DMS114 treated with DMSO at 0.1 percent for 48 hours (cell line): ENCODE measurements at regions not wholly inside any gene's neighbourhood (a gene's known extent, or its start where the extent isn't known, plus 50 kb on each side); places are given as distances from the start of the nearest gene placed in this dataset.

ENCODE experiments used
- DNase-seq: peaks from one replicate; lab custom pipeline; 2025; ENCODE audit not compliant: unreplicated experiment; lab: John Stamatoyannopoulos, UW

GRCh38 chr13:85249151-85249550 is 550.1 kb downstream of the SLITRK6 start:
- no peak for DNase-seq

- DNase-seq, result no peak
These were observed 551.4 kb downstream of the SLITRK6 start for GRCh38 chr13:85247780-85248179.

GRCh38 chr13:85243831-85244230 is 555.4 kb downstream of the SLITRK6 start:
- DNase-seq, result no peak

- no peak for DNase-seq
These were observed 558.2 kb downstream of the SLITRK6 start for GRCh38 chr13:85241060-85241459.

GRCh38 chr13:85236413-85236812 is 562.8 kb downstream of the SLITRK6 start:
- no peak for DNase-seq

- peak; percentile 87 for DNase-seq
These were observed 568.5 kb downstream of the SLITRK6 start for GRCh38 chr13:85230691-85231093.

- no peak for DNase-seq
These were observed 570.5 kb downstream of the SLITRK6 start for GRCh38 chr13:85228692-85229091.

GRCh38 chr13:85223883-85224656 is 575.1 kb downstream of the SLITRK6 start:
- no peak for DNase-seq

GRCh38 chr13:85216576-85216975 is 582.6 kb downstream of the SLITRK6 start:
- DNase-seq, result no peak

GRCh38 chr13:85212692-85213091 is 586.5 kb downstream of the SLITRK6 start:
- no peak for DNase-seq

GRCh38 chr13:85204668-85205344 is 594.4 kb downstream of the SLITRK6 start:
- DNase-seq, result no peak

GRCh38 chr13:85197431-85197830 is 601.8 kb downstream of the SLITRK6 start:
- DNase-seq, result no peak

GRCh38 chr13:85194482-85194881 is 604.7 kb downstream of the SLITRK6 start:
- no peak for DNase-seq

GRCh38 chr13:85191996-85192718 is 607.1 kb downstream of the SLITRK6 start:
- DNase-seq, result no peak

GRCh38 chr13:85186356-85187045 is 612.7 kb downstream of the SLITRK6 start:
- no peak for DNase-seq

- no peak for DNase-seq
These were observed 624.9 kb downstream of the SLITRK6 start for GRCh38 chr13:85174291-85174690.

GRCh38 chr13:85170372-85170771 is 628.8 kb downstream of the SLITRK6 start:
- DNase-seq, result no peak

GRCh38 chr13:85166891-85167290 is 632.3 kb downstream of the SLITRK6 start:
- DNase-seq, result no peak

GRCh38 chr13:85163063-85163462 is 636.2 kb downstream of the SLITRK6 start:
- DNase-seq, result no peak

GRCh38 chr13:85148009-85148408 is 651.2 kb downstream of the SLITRK6 start:
- DNase-seq, result no peak

- peak; percentile 69 for DNase-seq
These were observed 656.8 kb downstream of the SLITRK6 start for GRCh38 chr13:85142351-85142927.
